ENCODE measurements at regions not wholly inside any gene's neighbourhood (a gene's known extent, or its start where the extent isn't known, plus 50 kb on each side); places are given as distances from the start of the nearest gene placed in this dataset.

DNA sequence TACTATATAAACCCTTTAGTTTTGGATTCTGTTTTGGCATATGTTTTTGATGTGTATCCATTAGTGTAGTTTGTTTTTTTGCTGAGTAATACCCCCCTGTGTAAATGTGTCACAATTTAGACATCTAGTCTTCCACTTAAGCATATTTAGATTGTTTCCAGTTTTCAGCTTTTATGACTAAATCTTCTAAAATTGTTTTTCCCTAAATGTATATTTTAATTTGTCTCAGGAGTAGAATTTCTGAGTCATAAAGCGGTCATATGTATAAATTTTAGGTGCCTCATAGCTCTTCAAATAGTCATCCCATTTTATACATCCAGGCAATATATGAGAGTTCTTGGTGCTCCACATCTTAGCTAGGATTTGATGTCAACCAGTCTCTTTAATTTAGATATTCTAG lies 1348.0 kb downstream of the MRPL39 start:
- Histone ChIP-seq H3K4me1 (ENCODE audit: insufficient read depth) (no peaks in the 10 kb centered on the region), H3K27ac (no peak overlapping the region)
- 90 to 96% (median 95%) methylated on average over 1 of the region's 1 CpG for WGBS, 3 donors

DNA sequence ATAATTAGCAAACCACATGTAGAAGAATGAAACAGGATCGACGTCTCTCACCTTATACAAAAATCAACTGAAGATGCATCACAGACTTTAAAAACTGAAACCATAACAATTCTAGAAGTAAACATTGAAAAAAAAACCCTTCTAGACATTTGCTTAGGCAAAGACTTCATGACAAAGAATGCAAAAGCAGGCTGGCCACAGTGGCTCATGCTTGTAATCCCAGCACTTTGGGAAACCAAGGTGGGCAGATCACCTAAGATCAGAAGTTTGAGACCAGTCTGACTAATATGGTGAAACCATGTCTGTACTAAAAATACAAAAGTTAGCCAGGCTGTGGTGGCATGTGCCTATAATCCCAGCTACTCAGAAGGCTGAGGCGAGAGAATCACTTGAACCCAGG lies 1351.7 kb downstream of the MRPL39 start:
- no peak overlapping the region for H3K4me3 ChIP-seq
- DNase-seq: no peak
- H3K4me1 ChIP-seq (ENCODE audit: insufficient read depth): no peaks in the 10 kb centered on the region
- TF ChIP-seq, protein P1, sequence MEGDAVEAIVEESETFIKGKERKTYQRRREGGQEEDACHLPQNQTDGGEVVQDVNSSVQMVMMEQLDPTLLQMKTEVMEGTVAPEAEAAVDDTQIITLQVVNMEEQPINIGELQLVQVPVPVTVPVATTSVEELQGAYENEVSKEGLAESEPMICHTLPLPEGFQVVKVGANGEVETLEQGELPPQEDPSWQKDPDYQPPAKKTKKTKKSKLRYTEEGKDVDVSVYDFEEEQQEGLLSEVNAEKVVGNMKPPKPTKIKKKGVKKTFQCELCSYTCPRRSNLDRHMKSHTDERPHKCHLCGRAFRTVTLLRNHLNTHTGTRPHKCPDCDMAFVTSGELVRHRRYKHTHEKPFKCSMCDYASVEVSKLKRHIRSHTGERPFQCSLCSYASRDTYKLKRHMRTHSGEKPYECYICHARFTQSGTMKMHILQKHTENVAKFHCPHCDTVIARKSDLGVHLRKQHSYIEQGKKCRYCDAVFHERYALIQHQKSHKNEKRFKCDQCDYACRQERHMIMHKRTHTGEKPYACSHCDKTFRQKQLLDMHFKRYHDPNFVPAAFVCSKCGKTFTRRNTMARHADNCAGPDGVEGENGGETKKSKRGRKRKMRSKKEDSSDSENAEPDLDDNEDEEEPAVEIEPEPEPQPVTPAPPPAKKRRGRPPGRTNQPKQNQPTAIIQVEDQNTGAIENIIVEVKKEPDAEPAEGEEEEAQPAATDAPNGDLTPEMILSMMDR (IDR thresholded peaks at IDR 0.05): no peak
- TF ChIP-seq EP300 (IDR thresholded peaks at IDR 0.05) (no peak), POLR2A (IDR thresholded peaks at IDR 0.05) (no peak)
- no peaks in the 10 kb centered on the region for H3K9me3 ChIP-seq
- intact Hi-C loops (cut with DNase I): no loop called here
- H3K27me3 ChIP-seq: no peaks in the 10 kb centered on the region
- 57 to 90% (median 72%) methylated on average over 3 of the region's 3 CpGs for WGBS, 3 donors
- H3K27ac ChIP-seq: no peak overlapping the region
- no peaks in the 10 kb centered on the region for H3K36me3 ChIP-seq

More for the DNA sequence above, 1348.0 kb downstream of the MRPL39 start:
- Histone ChIP-seq H3K4me3 (no peak overlapping the region), H3K36me3 (no peaks in the 10 kb centered on the region), H3K27me3 (no peaks in the 10 kb centered on the region), H3K9me3 (no peaks in the 10 kb centered on the region)
- no peak for DNase-seq
- intact Hi-C loops (cut with DNase I): no loop called here
- TF ChIP-seq EP300 (IDR thresholded peaks at IDR 0.05): no peak
- no peak for TF ChIP-seq POLR2A (IDR thresholded peaks at IDR 0.05)

DNA sequence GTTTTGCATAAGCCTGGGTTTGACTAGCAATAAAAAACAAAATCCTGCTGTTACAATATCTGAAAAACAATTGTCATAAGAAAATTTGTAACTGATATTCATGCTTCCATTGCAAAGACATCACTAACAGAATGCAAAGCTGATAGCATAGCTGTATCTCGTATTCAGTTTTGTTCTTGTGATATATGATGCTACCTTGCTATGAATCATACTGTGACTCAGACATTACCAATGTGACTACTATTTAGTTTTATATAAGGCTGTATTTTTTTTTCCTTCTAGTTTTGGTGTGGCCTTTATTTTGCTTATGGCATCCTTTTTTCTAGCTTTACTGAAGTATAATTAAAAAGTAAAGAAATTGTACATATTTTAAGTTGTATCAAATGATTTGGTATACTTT lies 1381.8 kb downstream of the MRPL39 start:
- intact Hi-C loops (cut with DNase I): no loop called here
- TF ChIP-seq, protein P1 (IDR thresholded peaks at IDR 0.05): no peak
- TF ChIP-seq EP300 (IDR thresholded peaks at IDR 0.05) (no peak), POLR2A (IDR thresholded peaks at IDR 0.05) (no peak)
- H3K9me3 ChIP-seq: no peaks in the 10 kb centered on the region
- DNase-seq: no peak
- no peaks in the 10 kb centered on the region for H3K27me3 ChIP-seq
- H3K4me3 ChIP-seq: no peak overlapping the region
- H3K4me1 ChIP-seq (ENCODE audit: insufficient read depth): no peaks in the 10 kb centered on the region
- H3K27ac ChIP-seq: no peak overlapping the region
- no peaks in the 10 kb centered on the region for H3K36me3 ChIP-seq
- 76 to 86% (median 82%) methylated on average over 1 of the region's 1 CpG for WGBS, 3 donors

DNA sequence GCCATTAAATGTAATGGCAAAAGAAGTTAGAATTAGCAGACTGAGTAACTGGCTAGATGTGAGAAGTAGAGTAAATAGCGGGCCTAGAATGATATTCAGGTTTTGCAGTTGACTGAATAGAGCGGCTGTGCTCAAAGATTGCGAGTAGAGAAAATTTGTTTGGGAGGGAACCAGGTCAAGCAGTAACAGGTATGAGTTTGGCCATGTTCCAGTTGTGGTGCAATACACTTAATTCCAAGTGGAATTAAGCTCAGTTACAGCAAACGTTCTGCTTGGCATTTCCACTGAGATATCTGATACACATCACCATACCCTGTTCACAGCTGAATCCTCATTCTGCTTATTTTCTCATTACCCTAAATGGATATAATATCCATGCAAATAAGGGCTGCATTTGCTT lies 1382.9 kb downstream of the MRPL39 start:
- Histone ChIP-seq H3K36me3 (no peaks in the 10 kb centered on the region), H3K4me3 (no peak overlapping the region), H3K27ac (no peak overlapping the region), H3K27me3 (no peaks in the 10 kb centered on the region), H3K9me3 (no peaks in the 10 kb centered on the region), H3K4me1 (ENCODE audit: insufficient read depth) (no peaks in the 10 kb centered on the region)
- intact Hi-C loops (cut with DNase I): no loop called here
- WGBS, 3 donors: 78 to 83% (median 80%) methylated on average over 4 of the region's 4 CpGs
- TF ChIP-seq, protein P1 (IDR thresholded peaks at IDR 0.05): no peak
- no peak for TF ChIP-seq EP300 (IDR thresholded peaks at IDR 0.05)
- TF ChIP-seq POLR2A (IDR thresholded peaks at IDR 0.05): no peak
- DNase-seq: no peak

DNA sequence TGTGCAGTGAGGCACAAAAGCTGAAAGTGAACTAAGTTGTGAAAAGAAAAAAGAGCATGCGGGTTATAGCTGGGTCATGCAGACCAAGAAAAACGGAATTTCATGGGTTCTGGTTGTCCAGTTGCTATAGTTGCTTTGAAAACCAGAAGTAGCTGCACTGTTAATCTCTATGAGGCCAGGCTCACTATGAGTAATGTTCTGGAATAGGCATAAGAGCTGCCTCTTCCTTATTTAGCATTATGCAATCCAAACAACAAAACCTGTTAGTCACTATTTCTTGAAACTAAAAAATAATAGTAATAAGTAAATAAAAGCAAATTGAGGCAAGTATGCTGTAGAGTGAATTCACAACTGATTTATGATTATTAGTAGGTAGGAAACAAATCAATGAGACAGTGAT lies 1383.7 kb downstream of the MRPL39 start:
- no peaks in the 10 kb centered on the region for H3K36me3 ChIP-seq
- no peaks in the 10 kb centered on the region for H3K27me3 ChIP-seq
- no peaks in the 10 kb centered on the region for H3K9me3 ChIP-seq
- H3K27ac ChIP-seq: no peak overlapping the region
- no peaks in the 10 kb centered on the region for H3K4me1 ChIP-seq (ENCODE audit: insufficient read depth)
- TF ChIP-seq, protein P1 (IDR thresholded peaks at IDR 0.05): no peak
- no peak for TF ChIP-seq POLR2A (IDR thresholded peaks at IDR 0.05)
- TF ChIP-seq EP300 (IDR thresholded peaks at IDR 0.05): no peak
- H3K4me3 ChIP-seq: no peak overlapping the region
- WGBS, 3 donors: 77 to 83% (median 78%) methylated on average over 2 of the region's 2 CpGs
- DNase-seq: no peak
- intact Hi-C loops (cut with DNase I): no loop called here
